ENCODE measurements at regions not wholly inside any gene's neighbourhood (a gene's known extent, or its start where the extent isn't known, plus 50 kb on each side); places are given as distances from the start of the nearest gene placed in this dataset.

GRCh38 chr19:56917998-56918397, 77.5 kb upstream of the PEG3 start:
- no peak for TF ChIP-seq CTCF (IDR thresholded peaks at IDR 0.05; ENCODE audit: low read depth, low read length)
- no peak for TF ChIP-seq EZH2phosphoT487 (IDR thresholded peaks at IDR 0.05; ENCODE audit: low read depth)
